Transverse colon (tissue), 4 donors: ENCODE measurements at regions not wholly inside any gene's neighbourhood (a gene's known extent, or its start where the extent isn't known, plus 50 kb on each side); places are given as distances from the start of the nearest gene placed in this dataset.
"Not testable (repeated sequence)": the region's sequence is repeated elsewhere in the genome, so short reads cannot be mapped to it uniquely, and the experiment has no call there.

Experiments
- DNase-seq: peaks from one replicate; pipeline ENCODE4 v3.0.0-alpha.2; 2019
- H3K27ac ChIP-seq, 4 donors: fragments of 200-600 bp; sonication (generic); 2 replicates each; pipeline ENCODE4 v1.5.1; 2016 to 2018; ENCODE audit warnings: inconsistent platforms in 4 of 4
- H3K27me3 ChIP-seq: fragments of 200-600 bp; sonication (generic); 2 replicates; pipeline ENCODE4 v1.5.1; 2017; ENCODE audit warnings: inconsistent platforms
- H3K36me3 ChIP-seq, 4 donors: fragments of 200-600 bp; sonication (generic); 2 replicates each; pipeline ENCODE4 v1.5.1; 2017 to 2019; ENCODE audit warnings: inconsistent platforms in 4 of 4
- H3K4me1 ChIP-seq, 4 donors: fragments of 200-600 bp; sonication (generic); 2 replicates each; pipeline ENCODE4 v1.5.1; 2017 to 2020; ENCODE audit warnings: inconsistent platforms in 4 of 4
- H3K4me3 ChIP-seq, 4 donors: fragments of 200-600 bp; sonication (generic); 1 replicate in 1 of 4; 2 replicates in 3 of 4; pipeline versions ENCODE4 v1.5.1 to v1.6.1; 2017 to 2019; ENCODE audit warnings: inconsistent platforms in 4 of 4
- H3K9me3 ChIP-seq, 2 donors: fragments of 200-600 bp; sonication (generic); 2 replicates each; pipeline ENCODE4 v1.5.1; 2017 to 2019; ENCODE audit warnings: inconsistent platforms in 2 of 2
- EP300 ChIP-seq: sonication (generic); formaldehyde crosslinking; IDR thresholded peaks from one replicate; pipeline ENCODE4 v1.6.1; 2017; ENCODE audit warnings: antibody characterized with exemption, low read depth
- POLR2A ChIP-seq: fragments of 450-650 bp; IDR thresholded peaks from one replicate; pipeline ENCODE4 v1.6.1; 2016; ENCODE audit warnings: antibody characterized with exemption, mild to moderate bottlenecking, moderate library complexity
- POLR2AphosphoS5 ChIP-seq, 3 donors: sonication (generic); formaldehyde crosslinking; IDR thresholded peaks; one replicate each; pipeline ENCODE4 v1.6.1; 2016; ENCODE audit warnings: antibody characterized with exemption in 3 of 3
- WGBS, 2 donors: methylation state at CpG; one replicate each; pipeline ENCODE4 v1.1.5; 2018; ENCODE audit warnings: low coverage in 1 of 2; 5-methylcytosine and 5-hydroxymethylcytosine counted together
- in situ Hi-C, 4 donors: fragments of 200-750 bp; cut with MboI; loops; one replicate each; pipeline versions ENCODE4 v1.15.0 to v1.15.1; 2017; ENCODE audit warnings: low sequenced_read_pairs in 3 of 4, low pct_ligation_motif_present in 1 of 4, low pct_unique_long_range_greater_than_20kb in 1 of 4
- intact Hi-C: fragments of 100-400 bp; cut with DNase I; formaldehyde crosslinking; loops from one replicate; pipeline ENCODE4 v1.15.1; 2023; ENCODE audit warnings: low total_unique reads
- TF ChIP-seq, protein P1 (sequence below), 5 experiments: fragments of 200-600 bp in 3 of 5; fragments of 450-650 bp in 2 of 5; sonication (generic) in 3 of 5; IDR thresholded peaks; 1 replicate in 2 of 5; 2 replicates in 3 of 5; pipeline ENCODE4 v1.5.1; 2016 to 2017; ENCODE audit warnings: antibody characterized with exemption in 5 of 5, inconsistent platforms in 3 of 5, mild to moderate bottlenecking in 2 of 5, moderate library complexity in 1 of 5

GRCh38 chr20:54995553-54995952 lies 520.2 kb downstream of the DOK5 start:
- no peaks in the 10 kb centered on the region for H3K9me3 ChIP-seq
- intact Hi-C loops (no loop called here), in situ Hi-C loops (no loop called here)
- H3K4me1 ChIP-seq = no peaks in the 10 kb centered on the region
- WGBS, 2 donors = 58 to 78% methylated on average over 5 of the region's 5 CpGs
- H3K27ac ChIP-seq = no peak overlapping the region
- no peaks in the 10 kb centered on the region for H3K36me3 ChIP-seq
- DNase-seq = no peak
- TF ChIP-seq EP300 (no peak), POLR2A (no peak), POLR2AphosphoS5 (IDR thresholded peaks at IDR 0.05) (no peak)
- TF ChIP-seq, protein P1, sequence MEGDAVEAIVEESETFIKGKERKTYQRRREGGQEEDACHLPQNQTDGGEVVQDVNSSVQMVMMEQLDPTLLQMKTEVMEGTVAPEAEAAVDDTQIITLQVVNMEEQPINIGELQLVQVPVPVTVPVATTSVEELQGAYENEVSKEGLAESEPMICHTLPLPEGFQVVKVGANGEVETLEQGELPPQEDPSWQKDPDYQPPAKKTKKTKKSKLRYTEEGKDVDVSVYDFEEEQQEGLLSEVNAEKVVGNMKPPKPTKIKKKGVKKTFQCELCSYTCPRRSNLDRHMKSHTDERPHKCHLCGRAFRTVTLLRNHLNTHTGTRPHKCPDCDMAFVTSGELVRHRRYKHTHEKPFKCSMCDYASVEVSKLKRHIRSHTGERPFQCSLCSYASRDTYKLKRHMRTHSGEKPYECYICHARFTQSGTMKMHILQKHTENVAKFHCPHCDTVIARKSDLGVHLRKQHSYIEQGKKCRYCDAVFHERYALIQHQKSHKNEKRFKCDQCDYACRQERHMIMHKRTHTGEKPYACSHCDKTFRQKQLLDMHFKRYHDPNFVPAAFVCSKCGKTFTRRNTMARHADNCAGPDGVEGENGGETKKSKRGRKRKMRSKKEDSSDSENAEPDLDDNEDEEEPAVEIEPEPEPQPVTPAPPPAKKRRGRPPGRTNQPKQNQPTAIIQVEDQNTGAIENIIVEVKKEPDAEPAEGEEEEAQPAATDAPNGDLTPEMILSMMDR (IDR thresholded peaks at IDR 0.05) = no peak
- no peak overlapping the region for H3K4me3 ChIP-seq
- no peaks in the 10 kb centered on the region for H3K27me3 ChIP-seq

- in situ Hi-C loops (no loop called here), intact Hi-C loops (no loop called here)
- no peak for DNase-seq
- no peak for TF ChIP-seq POLR2A
- TF ChIP-seq EP300 = no peak
- TF ChIP-seq, protein P1 (IDR thresholded peaks at IDR 0.05) = no peak
- no peak for TF ChIP-seq POLR2AphosphoS5 (IDR thresholded peaks at IDR 0.05)
- Histone ChIP-seq H3K27ac (no peak overlapping the region), H3K27me3 (no peaks in the 10 kb centered on the region), H3K4me3 (no peak overlapping the region), H3K4me1 (no peaks in the 10 kb centered on the region), H3K36me3 (no peaks in the 10 kb centered on the region), H3K9me3 (no peaks in the 10 kb centered on the region)
- whole genome bisulfite sequencing, 2 donors = 40 to 51% methylated on average over 4 of the region's 4 CpGs
Observed at GRCh38 chr20:54995011-54995410, 519.6 kb downstream of the DOK5 start.

DNA sequence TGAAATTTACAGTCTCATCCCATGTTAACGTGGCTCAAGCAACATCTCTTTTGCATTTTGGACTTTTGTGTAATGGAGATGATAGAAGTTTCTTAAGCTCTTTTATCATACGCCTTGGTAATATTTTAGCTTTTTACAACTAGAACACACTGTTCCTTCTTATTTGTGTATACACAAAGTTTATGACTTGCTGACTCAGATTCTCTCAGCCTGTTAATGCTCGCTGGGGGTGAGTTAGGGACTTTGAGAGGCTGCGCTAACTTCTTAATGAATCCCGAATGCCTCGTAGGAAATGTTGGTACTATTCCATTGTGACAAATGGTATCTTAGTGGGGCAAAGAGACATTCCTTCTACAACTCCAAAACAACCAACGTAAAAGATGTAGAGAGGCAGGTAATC lies 509.7 kb downstream of the DOK5 start:
- Histone ChIP-seq H3K9me3 (no peaks in the 10 kb centered on the region), H3K4me3 (no peak overlapping the region), H3K27ac (no peak overlapping the region), H3K4me1 (peaks cover 0 to 7% (median 0%) of the 10 kb centered on the region in 4 donors), H3K27me3 (no peaks in the 10 kb centered on the region), H3K36me3 (no peaks in the 10 kb centered on the region)
- intact Hi-C loops = no loop called here
- no peak for DNase-seq
- TF ChIP-seq EP300 = no peak
- TF ChIP-seq, protein P1 (IDR thresholded peaks at IDR 0.05) = no peak
- TF ChIP-seq POLR2A = no peak
- no peak for TF ChIP-seq POLR2AphosphoS5 (IDR thresholded peaks at IDR 0.05)
- in situ Hi-C loops = no loop called here
- 40 to 62% methylated on average over 7 of the region's 7 CpGs for WGBS, 2 donors

- whole genome bisulfite sequencing, 2 donors = 47% methylated on average over 1 of the region's 1 CpG; no CpG with 5 or more reads in 1 of the 2 donors
- in situ Hi-C loops (no loop called here), intact Hi-C loops (no loop called here)
- TF ChIP-seq EP300 (no peak), POLR2A (no peak), POLR2AphosphoS5 (IDR thresholded peaks at IDR 0.05) (no peak)
- TF ChIP-seq, protein P1 (IDR thresholded peaks at IDR 0.05) = no peak
- no peaks in the 10 kb centered on the region for H3K36me3 ChIP-seq
- peak overlapping the region in 1 of 4 donors; percentile 51 for H3K27ac ChIP-seq
- DNase-seq = no peak
- no peaks in the 10 kb centered on the region for H3K27me3 ChIP-seq
- no peak overlapping the region for H3K4me3 ChIP-seq
- no peaks in the 10 kb centered on the region for H3K9me3 ChIP-seq
- H3K4me1 ChIP-seq = peaks cover 0 to 7% (median 0%) of the 10 kb centered on the region in 4 donors
Observed at GRCh38 chr20:54984104-54984448, 508.7 kb downstream of the DOK5 start.

GRCh38 chr20:54983394-54984103 lies 508.2 kb downstream of the DOK5 start:
- H3K36me3 ChIP-seq, DNase-seq, H3K9me3 ChIP-seq, H3K4me3 ChIP-seq, in situ Hi-C loops, H3K27me3 ChIP-seq, H3K4me1 ChIP-seq, intact Hi-C loops: not testable (repeated sequence)
- 20 to 75% methylated on average over 3 to 11 of the region's 11 CpGs for WGBS, 2 donors
- peak overlapping the region in 1 of 4 donors; percentile 51 for H3K27ac ChIP-seq
